Neural progenitor cell (in vitro differentiated cells): ENCODE measurements at regions not wholly inside any gene's neighbourhood (a gene's known extent, or its start where the extent isn't known, plus 50 kb on each side); places are given as distances from the start of the nearest gene placed in this dataset.
A peak's percentile ranks its signal among the peaks of the same experiment; 100 is the strongest.

Source experiments
- DNase-seq: peaks from one replicate; pipeline ENCODE4 v3.0.0-alpha.2; 2016; ENCODE audit warnings: low spot score
- H2AFZ ChIP-seq: fragments of 200-600 bp; sonication (generic); replicated peaks from 2 replicates; pipeline ENCODE4 v1.6.1; 2016; ENCODE audit warnings: antibody characterized with exemption
- H3F3A ChIP-seq: fragments of 200-600 bp; sonication (generic); 2 replicates; pipeline ENCODE4 v1.6.1; 2016; ENCODE audit warnings: antibody characterized with exemption, low read depth
- H3K27ac ChIP-seq: fragments of 200-600 bp; sonication (generic); 2 replicates; pipeline ENCODE4 v1.5.1; 2016; ENCODE audit warnings: mild to moderate bottlenecking
- H3K27me3 ChIP-seq: fragments of 200-600 bp; sonication (generic); 2 replicates; pipeline ENCODE4 v1.6.1; 2016; ENCODE audit warnings: mild to moderate bottlenecking, moderate library complexity
- H3K36me3 ChIP-seq: fragments of 200-600 bp; sonication (generic); 2 replicates; pipeline ENCODE4 v1.5.1; 2016
- H3K4me1 ChIP-seq: fragments of 200-600 bp; sonication (generic); 2 replicates; pipeline ENCODE4 v1.6.1; 2016; ENCODE audit warnings: mixed run types
- H3K4me2 ChIP-seq: fragments of 200-600 bp; sonication (generic); 2 replicates; pipeline ENCODE4 v1.6.1; 2016
- H3K4me3 ChIP-seq: fragments of 200-600 bp; sonication (generic); 2 replicates; pipeline ENCODE4 v1.5.1; 2016
- H3K79me2 ChIP-seq: fragments of 200-600 bp; sonication (generic); 2 replicates; pipeline ENCODE4 v1.6.1; 2016; ENCODE audit warnings: low read depth
- H3K9ac ChIP-seq: fragments of 200-600 bp; sonication (generic); 2 replicates; pipeline ENCODE4 v1.6.1; 2016
- H3K9me3 ChIP-seq: fragments of 200-600 bp; sonication (generic); 2 replicates; pipeline ENCODE4 v1.5.1; 2016; ENCODE audit warnings: low read depth
- H4K20me1 ChIP-seq: fragments of 200-600 bp; sonication (generic); 2 replicates; pipeline ENCODE4 v1.6.1; 2016; ENCODE audit warnings: low read depth
- H3K27ac Mint-ChIP-seq: 3 replicates; pipeline ENCODE4 v1.8.0; 2021; ENCODE audit warnings: mixed read lengths
- H3K27me3 Mint-ChIP-seq: 2 replicates; pipeline ENCODE4 v1.8.0; 2022; ENCODE audit warnings: low read depth, mild to moderate bottlenecking, inconsistent platforms, moderate library complexity, mixed read lengths; ENCODE audit not compliant: insufficient read depth
- H3K36me3 Mint-ChIP-seq: 3 replicates; pipeline ENCODE4 v1.8.0; 2021; ENCODE audit warnings: mixed read lengths
- H3K4me1 Mint-ChIP-seq: 3 replicates; pipeline ENCODE4 v1.8.0; 2021; ENCODE audit warnings: mixed read lengths
- H3K4me3 Mint-ChIP-seq: 3 replicates; pipeline ENCODE4 v1.8.0; 2021; ENCODE audit warnings: mild to moderate bottlenecking, moderate library complexity, mixed read lengths
- H3K9me3 Mint-ChIP-seq: 3 replicates; pipeline ENCODE4 v1.8.0; 2020; ENCODE audit warnings: mixed read lengths
- CTCF ChIP-seq: fragments of 200-600 bp; sonication (generic); IDR thresholded peaks from 2 replicates; pipeline ENCODE4 v1.5.1; 2017; ENCODE audit warnings: antibody characterized with exemption, mild to moderate bottlenecking
- EZH2 ChIP-seq: fragments of 200-600 bp; sonication (generic); IDR thresholded peaks from 2 replicates; pipeline ENCODE4 v1.6.1; 2017; ENCODE audit warnings: antibody characterized with exemption, mild to moderate bottlenecking, moderate library complexity
- EZH2phosphoT487 ChIP-seq: fragments of 200-600 bp; sonication (generic); IDR thresholded peaks from 2 replicates; pipeline ENCODE4 v1.6.1; 2017; ENCODE audit warnings: antibody characterized with exemption

GRCh38 chr5:161201558-161201957, 345.0 kb downstream of the GABRB2 start:
- no peaks in the 10 kb centered on the region for H3F3A ChIP-seq
- no peak overlapping the region for H3K4me2 ChIP-seq
- H3K4me1 ChIP-seq: no peaks in the 10 kb centered on the region
- TF ChIP-seq EZH2phosphoT487: no peak
- no peaks in the 10 kb centered on the region for H3K9me3 ChIP-seq
- H3K9ac ChIP-seq: no peak overlapping the region
- no peaks in the 10 kb centered on the region for H3K27me3 ChIP-seq
- peaks cover 10% of the 10 kb centered on the region for H3K9me3 Mint-ChIP-seq
- no peak overlapping the region for H3K27ac ChIP-seq
- H3K27me3 Mint-ChIP-seq: peaks cover 6% of the 10 kb centered on the region
- no peak for DNase-seq
- no peaks in the 10 kb centered on the region for H3K36me3 Mint-ChIP-seq
- H4K20me1 ChIP-seq: no peaks in the 10 kb centered on the region
- H3K4me3 ChIP-seq: no peak overlapping the region
- H3K79me2 ChIP-seq: no peaks in the 10 kb centered on the region
- no peaks in the 10 kb centered on the region for H3K4me1 Mint-ChIP-seq
- H3K36me3 ChIP-seq: no peaks in the 10 kb centered on the region
- no peak overlapping the region for H3K27ac Mint-ChIP-seq
- H3K4me3 Mint-ChIP-seq: no peak overlapping the region
- H2AFZ ChIP-seq: no peak overlapping the region

- Mint-ChIP-seq H3K4me3 (no peak overlapping the region), H3K4me1 (peaks cover 22% of the 10 kb centered on the region), H3K9me3 (no peaks in the 10 kb centered on the region), H3K36me3 (no peaks in the 10 kb centered on the region), H3K27me3 (no peaks in the 10 kb centered on the region), H3K27ac (no peak overlapping the region)
- Histone ChIP-seq H3F3A (peaks cover 12% of the 10 kb centered on the region), H4K20me1 (no peaks in the 10 kb centered on the region), H3K27ac (peak overlapping the region; percentile 7), H3K4me1 (peaks cover 22% of the 10 kb centered on the region), H3K4me2 (peak overlapping the region; percentile 47), H3K4me3 (no peak overlapping the region), H3K36me3 (no peaks in the 10 kb centered on the region), H3K9ac (no peak overlapping the region), H3K27me3 (no peaks in the 10 kb centered on the region), H3K79me2 (no peaks in the 10 kb centered on the region), H2AFZ (no peak overlapping the region), H3K9me3 (no peaks in the 10 kb centered on the region)
- TF ChIP-seq EZH2 (no peak), CTCF (no peak)
- peak; percentile 46 for DNase-seq
Observed at GRCh38 chr5:161190778-161191177, 338.8 kb upstream of the ATP10B start.

- no peak for TF ChIP-seq EZH2phosphoT487
- no peak for TF ChIP-seq CTCF
- peaks cover 12% of the 10 kb centered on the region for H3F3A ChIP-seq
- no peaks in the 10 kb centered on the region for H3K9me3 Mint-ChIP-seq
- no peak overlapping the region for H3K4me3 Mint-ChIP-seq
- no peak overlapping the region for H3K27ac ChIP-seq
- no peak overlapping the region for H3K27ac Mint-ChIP-seq
- no peaks in the 10 kb centered on the region for H3K27me3 ChIP-seq
- H3K4me2 ChIP-seq: peak overlapping the region; percentile 47
- no peaks in the 10 kb centered on the region for H3K36me3 Mint-ChIP-seq
- peak; percentile 20 for DNase-seq
- H3K79me2 ChIP-seq: no peaks in the 10 kb centered on the region
- H3K9me3 ChIP-seq: no peaks in the 10 kb centered on the region
- no peak overlapping the region for H2AFZ ChIP-seq
- H3K4me3 ChIP-seq: no peak overlapping the region
- H4K20me1 ChIP-seq: no peaks in the 10 kb centered on the region
- peaks cover 2% of the 10 kb centered on the region for H3K27me3 Mint-ChIP-seq
- H3K4me1 ChIP-seq: peaks cover 22% of the 10 kb centered on the region
- H3K36me3 ChIP-seq: no peaks in the 10 kb centered on the region
- peaks cover 22% of the 10 kb centered on the region for H3K4me1 Mint-ChIP-seq
- H3K9ac ChIP-seq: no peak overlapping the region
Observed at GRCh38 chr5:161190086-161190485, 338.1 kb upstream of the ATP10B start.

GRCh38 chr5:161189452-161189851, 337.4 kb upstream of the ATP10B start:
- Histone ChIP-seq H3K27ac (no peak overlapping the region), H3K4me1 (peaks cover 22% of the 10 kb centered on the region), H4K20me1 (no peaks in the 10 kb centered on the region), H3F3A (peaks cover 12% of the 10 kb centered on the region), H2AFZ (no peak overlapping the region), H3K36me3 (no peaks in the 10 kb centered on the region), H3K4me3 (no peak overlapping the region), H3K9ac (no peak overlapping the region), H3K9me3 (no peaks in the 10 kb centered on the region), H3K27me3 (no peaks in the 10 kb centered on the region), H3K4me2 (peak overlapping the region; percentile 47), H3K79me2 (no peaks in the 10 kb centered on the region)
- Mint-ChIP-seq H3K36me3 (no peaks in the 10 kb centered on the region), H3K4me3 (no peak overlapping the region), H3K27me3 (peaks cover 2% of the 10 kb centered on the region), H3K4me1 (peaks cover 22% of the 10 kb centered on the region), H3K27ac (peak overlapping the region; percentile 27), H3K9me3 (no peaks in the 10 kb centered on the region)
- TF ChIP-seq EZH2: no peak
- no peak for TF ChIP-seq EZH2phosphoT487
- no peak for TF ChIP-seq CTCF
- DNase-seq: peak; percentile 2
